DND-41 (cell line): ENCODE measurements at regions not wholly inside any gene's neighbourhood (a gene's known extent, or its start where the extent isn't known, plus 50 kb on each side); places are given as distances from the start of the nearest gene placed in this dataset.
"Not testable (repeated sequence)": the region's sequence is repeated elsewhere in the genome, so short reads cannot be mapped to it uniquely, and the experiment has no call there.

Experiments used
- ATAC-seq: fragments of 200-7000 bp; cut with Tn5 transposase; 3 replicates; pipeline ENCODE4 v1.9.1; 2021; ENCODE audit warnings: low read depth; ENCODE audit not compliant: insufficient read depth
- DNase-seq: peaks from one replicate; pipeline ENCODE4 v3.0.0-alpha.2; 2020
- H2AFZ ChIP-seq: 2 replicates; pipeline ENCODE4 v1.6.0; 2012; ENCODE audit warnings: low read depth, low read length
- H3K27ac ChIP-seq: 2 replicates; pipeline ENCODE4 v1.5.1; 2012; ENCODE audit warnings: low read length, inconsistent platforms
- H3K27me3 ChIP-seq: fragments of 200-600 bp; sonication (generic); 2 replicates; pipeline ENCODE4 v1.6.0; 2012; ENCODE audit warnings: low read length, mild to moderate bottlenecking, inconsistent platforms; ENCODE audit not compliant: insufficient read depth, poor library complexity
- H3K36me3 ChIP-seq: 2 replicates; pipeline ENCODE4 v1.5.1; 2012; ENCODE audit warnings: low read length, inconsistent platforms; ENCODE audit not compliant: insufficient read depth
- H3K4me1 ChIP-seq: 2 replicates; pipeline ENCODE4 v1.5.1; 2012; ENCODE audit warnings: mild to moderate bottlenecking, low read length; ENCODE audit not compliant: insufficient read depth
- H3K4me2 ChIP-seq: 2 replicates; pipeline ENCODE4 v1.6.0; 2012; ENCODE audit warnings: mild to moderate bottlenecking, moderate library complexity, low read length, inconsistent platforms; ENCODE audit not compliant: insufficient read depth
- H3K4me3 ChIP-seq, 2 experiments: fragments of 200-600 bp in 1 of 2; shearing (Covaris generic) in 1 of 2; 2 replicates each; pipeline ENCODE4 v1.5.1; 2012 to 2016; ENCODE audit warnings: inconsistent platforms in 2 of 2, low read length in 2 of 2, mild to moderate bottlenecking in 2 of 2, low read depth in 1 of 2, moderate library complexity in 1 of 2
- H3K79me2 ChIP-seq: 2 replicates; pipeline ENCODE4 v1.6.0; 2012; ENCODE audit warnings: low read length, inconsistent platforms; ENCODE audit not compliant: insufficient read depth
- H3K9ac ChIP-seq: 2 replicates; pipeline ENCODE4 v1.6.0; 2012; ENCODE audit warnings: low read depth, mild to moderate bottlenecking, inconsistent platforms, low read length, moderate library complexity
- H3K9me3 ChIP-seq: 2 replicates; pipeline ENCODE4 v1.5.1; 2012; ENCODE audit warnings: low read length, moderate library complexity, mild to moderate bottlenecking, inconsistent platforms; ENCODE audit not compliant: insufficient read depth, severe bottlenecking
- H4K20me1 ChIP-seq: 2 replicates; pipeline ENCODE4 v1.6.0; 2012; ENCODE audit warnings: low read length; ENCODE audit not compliant: insufficient read depth
- CTCF ChIP-seq: IDR thresholded peaks from 2 replicates; pipeline ENCODE4 v1.5.1; 2012; ENCODE audit warnings: borderline replicate concordance, low read length, moderate library complexity, mild to moderate bottlenecking; ENCODE audit not compliant: poor library complexity, severe bottlenecking; ENCODE audit errors: extremely low read depth
- EZH2 ChIP-seq: IDR thresholded peaks from 3 replicates; pipeline ENCODE4 v1.6.1; 2012; ENCODE audit warnings: borderline replicate concordance, low read depth, mild to moderate bottlenecking, moderate library complexity, low read length, inconsistent platforms; ENCODE audit not compliant: severe bottlenecking

GRCh38 chrY:20651481-20651880 is 75.9 kb downstream of the EIF1AY start:
- no peak for ATAC-seq
- no peak for DNase-seq
- no peak overlapping the region for H3K27ac ChIP-seq
- no peaks in the 10 kb centered on the region for H3K36me3 ChIP-seq
- H3K9ac ChIP-seq = no peak overlapping the region
- no peaks in the 10 kb centered on the region for H3K79me2 ChIP-seq
- H3K9me3 ChIP-seq = no peaks in the 10 kb centered on the region
- H2AFZ ChIP-seq = no peak overlapping the region
- H3K27me3 ChIP-seq = no peaks in the 10 kb centered on the region
- no peaks in the 10 kb centered on the region for H3K4me1 ChIP-seq
- no peak overlapping the region for H3K4me2 ChIP-seq
- H3K4me3 ChIP-seq = no peak overlapping the region
- TF ChIP-seq EZH2 (no peak), CTCF (no peak)
- no peaks in the 10 kb centered on the region for H4K20me1 ChIP-seq

- no peak for ATAC-seq
- no peak for TF ChIP-seq EZH2
- TF ChIP-seq CTCF = no peak
- no peaks in the 10 kb centered on the region for H4K20me1 ChIP-seq
- no peak overlapping the region for H3K9ac ChIP-seq
- H3K36me3 ChIP-seq = no peaks in the 10 kb centered on the region
- H3K27ac ChIP-seq = no peak overlapping the region
- H3K4me1 ChIP-seq = no peaks in the 10 kb centered on the region
- H3K79me2 ChIP-seq = no peaks in the 10 kb centered on the region
- no peaks in the 10 kb centered on the region for H3K9me3 ChIP-seq
- no peak overlapping the region for H3K4me3 ChIP-seq
- DNase-seq = no peak
- no peak overlapping the region for H3K4me2 ChIP-seq
- H2AFZ ChIP-seq = no peak overlapping the region
- no peaks in the 10 kb centered on the region for H3K27me3 ChIP-seq
These were observed 83.9 kb downstream of the EIF1AY start for GRCh38 chrY:20659450-20659849.

GRCh38 chrY:20662204-20662603 is 86.6 kb downstream of the EIF1AY start:
- Histone ChIP-seq H3K79me2 (no peaks in the 10 kb centered on the region), H3K9ac (no peak overlapping the region), H2AFZ (no peak overlapping the region), H3K27me3 (no peaks in the 10 kb centered on the region), H3K27ac (no peak overlapping the region), H3K36me3 (no peaks in the 10 kb centered on the region), H3K4me1 (no peaks in the 10 kb centered on the region), H3K4me2 (no peak overlapping the region), H4K20me1 (no peaks in the 10 kb centered on the region), H3K9me3 (no peaks in the 10 kb centered on the region), H3K4me3 (no peak overlapping the region)
- ATAC-seq (no peak), DNase-seq (no peak)
- TF ChIP-seq EZH2 (no peak), CTCF (no peak)

GRCh38 chrY:20664196-20664595 is 88.6 kb downstream of the EIF1AY start:
- no peaks in the 10 kb centered on the region for H4K20me1 ChIP-seq
- no peak overlapping the region for H3K27ac ChIP-seq
- no peaks in the 10 kb centered on the region for H3K27me3 ChIP-seq
- H3K4me2 ChIP-seq = no peak overlapping the region
- H3K79me2 ChIP-seq = no peaks in the 10 kb centered on the region
- no peak overlapping the region for H3K4me3 ChIP-seq
- H3K36me3 ChIP-seq = no peaks in the 10 kb centered on the region
- H3K9ac ChIP-seq = no peak overlapping the region
- H3K4me1 ChIP-seq = no peaks in the 10 kb centered on the region
- H2AFZ ChIP-seq = no peak overlapping the region
- no peak for TF ChIP-seq EZH2
- no peak for DNase-seq
- ATAC-seq = no peak
- no peaks in the 10 kb centered on the region for H3K9me3 ChIP-seq

GRCh38 chrY:20665357-20665756 is 89.8 kb downstream of the EIF1AY start:
- ATAC-seq = not testable (repeated sequence)

More at GRCh38 chrY:20665357-20665756, 89.8 kb downstream of the EIF1AY start:
- not testable (repeated sequence) for DNase-seq, H4K20me1 ChIP-seq, H3K4me1 ChIP-seq, H3K4me3 ChIP-seq, H3K9me3 ChIP-seq, H3K79me2 ChIP-seq, H3K27ac ChIP-seq, H3K4me2 ChIP-seq, H2AFZ ChIP-seq, H3K9ac ChIP-seq, H3K27me3 ChIP-seq, H3K36me3 ChIP-seq
